WTC11 (cell line): ENCODE measurements at regions not wholly inside any gene's neighbourhood (a gene's known extent, or its start where the extent isn't known, plus 50 kb on each side); places are given as distances from the start of the nearest gene placed in this dataset.

Source experiments
- ATAC-seq: fragments of 200-7000 bp; cut with Tn5 transposase; 2 replicates; pipeline ENCODE4 v1.10.0; 2021; ENCODE audit warnings: mild to moderate bottlenecking, moderate library complexity
- CTCF ChIA-PET: fragments of 300-600 bp; sonication (Branson Sonifier 250); formaldehyde crosslinking; loops from one replicate; lab custom pipeline; 2021; ENCODE audit warnings: antibody characterized with exemption; lab: Charles Lee
- POLR2A ChIA-PET: fragments of 350-600 bp; sonication (Branson Sonifier 250); formaldehyde crosslinking; loops from one replicate; lab custom pipeline; 2021; ENCODE audit warnings: antibody characterized with exemption; lab: Charles Lee
- DNase-seq: peaks from one replicate; pipeline ENCODE4 v3.0.0; 2021; ENCODE audit warnings: low spot score
- H3K27ac Mint-ChIP-seq: 2 replicates; pipeline ENCODE4 v1.8.0; 2021; ENCODE audit warnings: mixed read lengths
- H3K27me3 Mint-ChIP-seq: 2 replicates; pipeline ENCODE4 v1.8.0; 2021; ENCODE audit warnings: low read depth, mild to moderate bottlenecking, moderate library complexity, mixed read lengths
- H3K36me3 Mint-ChIP-seq: 2 replicates; pipeline ENCODE4 v1.8.0; 2021; ENCODE audit warnings: mixed read lengths
- H3K4me1 Mint-ChIP-seq: 2 replicates; pipeline ENCODE4 v1.8.0; 2022; ENCODE audit warnings: mixed read lengths
- H3K4me3 Mint-ChIP-seq: 2 replicates; pipeline ENCODE4 v1.8.0; 2021; ENCODE audit warnings: mild to moderate bottlenecking, moderate library complexity, mixed read lengths
- H3K9me3 Mint-ChIP-seq: 2 replicates; pipeline ENCODE4 v1.8.0; 2021; ENCODE audit warnings: mixed read lengths
- CREB1 ChIP-seq: sonication (generic); formaldehyde crosslinking; IDR thresholded peaks from 2 replicates; pipeline ENCODE4 v1.8.0; 2023; ENCODE audit warnings: mild to moderate bottlenecking, missing genetic modification reagents
- CREM ChIP-seq: sonication (generic); formaldehyde crosslinking; IDR thresholded peaks from 2 replicates; pipeline ENCODE4 v1.8.1; 2022; ENCODE audit warnings: mild to moderate bottlenecking, missing genetic modification reagents, moderate library complexity
- EMX1 ChIP-seq: fragments of 250-450 bp; sonication (Bioruptor Pico); IDR thresholded peaks from 2 replicates; pipeline ENCODE4 v1.8.0; 2021; ENCODE audit warnings: mild to moderate bottlenecking
- GRHL2 ChIP-seq: fragments of 250-450 bp; sonication (Bioruptor Pico); IDR thresholded peaks from 2 replicates; pipeline ENCODE4 v1.8.0; 2022; ENCODE audit warnings: mild to moderate bottlenecking, moderate library complexity; ENCODE audit not compliant: insufficient replicate concordance, severe bottlenecking
- MXD4 ChIP-seq: fragments of 250-450 bp; sonication (Bioruptor Pico); IDR thresholded peaks from 2 replicates; pipeline ENCODE4 v1.8.0; 2021; ENCODE audit warnings: mild to moderate bottlenecking, moderate library complexity, borderline replicate concordance
- NFYB ChIP-seq: sonication (generic); formaldehyde crosslinking; conservative IDR thresholded peaks from 2 replicates; pipeline ENCODE4 v1.8.0; 2022; ENCODE audit warnings: low read depth, missing genetic modification reagents
- NR1H2 ChIP-seq: sonication (generic); formaldehyde crosslinking; IDR thresholded peaks from 2 replicates; pipeline ENCODE4 v1.9.0; 2021; ENCODE audit warnings: mild to moderate bottlenecking, moderate library complexity, missing genetic modification reagents
- NR3C1 ChIP-seq: sonication (generic); formaldehyde crosslinking; conservative IDR thresholded peaks from 2 replicates; pipeline ENCODE4 v1.8.1; 2023; ENCODE audit warnings: low read depth, mild to moderate bottlenecking, missing genetic modification reagents
- SMAD4 ChIP-seq: sonication (generic); formaldehyde crosslinking; IDR thresholded peaks from 2 replicates; pipeline ENCODE4 v1.8.0; 2022; ENCODE audit warnings: mild to moderate bottlenecking, missing genetic modification reagents
- SOX15 ChIP-seq: fragments of 250-450 bp; sonication (Bioruptor Pico); IDR thresholded peaks from 2 replicates; pipeline ENCODE4 v1.9.0; 2021; ENCODE audit warnings: mild to moderate bottlenecking
- ZNF121 ChIP-seq: sonication (generic); formaldehyde crosslinking; IDR thresholded peaks from 2 replicates; pipeline ENCODE4 v1.8.0; 2023; ENCODE audit warnings: missing genetic modification reagents
- ZNF138 ChIP-seq: sonication (generic); formaldehyde crosslinking; conservative IDR thresholded peaks from 2 replicates; pipeline ENCODE4 v1.8.1; 2022; ENCODE audit warnings: mild to moderate bottlenecking, moderate library complexity, missing genetic modification reagents
- ZNF671 ChIP-seq: fragments of 250-450 bp; sonication (Bioruptor Pico); IDR thresholded peaks from 2 replicates; pipeline ENCODE4 v1.8.0; 2021; ENCODE audit warnings: mild to moderate bottlenecking
- TF ChIP-seq, protein P1 (sequence below): fragments of 250-450 bp; sonication (Bioruptor Pico); IDR thresholded peaks from 2 replicates; pipeline ENCODE4 v1.9.0; 2021; ENCODE audit warnings: mild to moderate bottlenecking, borderline replicate concordance
- TF ChIP-seq, protein P2 (sequence below): sonication (generic); formaldehyde crosslinking; IDR thresholded peaks from 2 replicates; pipeline ENCODE4 v1.8.1; 2022; ENCODE audit warnings: missing genetic modification reagents, borderline replicate concordance
- TF ChIP-seq, protein P3 (sequence below): fragments of 250-450 bp; sonication (Bioruptor Pico); IDR thresholded peaks from 2 replicates; pipeline ENCODE4 v1.9.0; 2021; ENCODE audit warnings: mild to moderate bottlenecking
- TF ChIP-seq, protein P4 (sequence below): sonication (generic); formaldehyde crosslinking; IDR thresholded peaks from 2 replicates; pipeline ENCODE4 v1.8.1; 2022; ENCODE audit warnings: mild to moderate bottlenecking, missing genetic modification reagents, moderate library complexity, borderline replicate concordance
- TF ChIP-seq, protein P5 (sequence below): sonication (generic); formaldehyde crosslinking; IDR thresholded peaks from 2 replicates; pipeline ENCODE4 v1.8.1; 2023; ENCODE audit warnings: mild to moderate bottlenecking, missing genetic modification reagents, borderline replicate concordance
- TF ChIP-seq, protein P6 (sequence below): sonication (generic); formaldehyde crosslinking; IDR thresholded peaks from 2 replicates; pipeline ENCODE4 v1.8.1; 2022; ENCODE audit warnings: low read depth, mild to moderate bottlenecking, moderate library complexity, missing genetic modification reagents, borderline replicate concordance
- TF ChIP-seq, protein P7 (sequence below): sonication (generic); formaldehyde crosslinking; IDR thresholded peaks from 2 replicates; pipeline ENCODE4 v1.8.0; 2023; ENCODE audit warnings: missing genetic modification reagents
- TF ChIP-seq, protein P8 (sequence below): sonication (generic); formaldehyde crosslinking; IDR thresholded peaks from 2 replicates; pipeline ENCODE4 v1.8.0; 2022; ENCODE audit warnings: mild to moderate bottlenecking, missing genetic modification reagents

DNA sequence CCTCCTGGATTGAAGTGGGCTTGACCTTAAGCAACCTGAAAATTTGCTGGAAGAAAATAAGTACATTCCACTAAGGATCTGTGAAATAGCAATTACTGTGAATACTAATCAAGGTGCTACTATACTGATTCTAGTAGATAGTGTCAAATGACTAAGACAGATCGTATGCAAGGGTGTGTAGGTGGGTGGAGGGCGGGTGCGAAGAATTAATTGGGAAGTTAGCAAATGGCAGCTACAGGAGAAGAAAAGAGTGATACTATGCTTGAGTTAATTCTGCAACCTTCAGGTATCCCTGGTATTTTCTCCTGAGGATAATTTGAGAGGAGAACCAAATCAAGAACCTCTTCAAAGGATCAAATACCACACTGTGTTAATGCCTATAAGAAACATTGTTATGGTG, 501.9 kb downstream of the INHBA start (continued):
- TF ChIP-seq, protein P1, sequence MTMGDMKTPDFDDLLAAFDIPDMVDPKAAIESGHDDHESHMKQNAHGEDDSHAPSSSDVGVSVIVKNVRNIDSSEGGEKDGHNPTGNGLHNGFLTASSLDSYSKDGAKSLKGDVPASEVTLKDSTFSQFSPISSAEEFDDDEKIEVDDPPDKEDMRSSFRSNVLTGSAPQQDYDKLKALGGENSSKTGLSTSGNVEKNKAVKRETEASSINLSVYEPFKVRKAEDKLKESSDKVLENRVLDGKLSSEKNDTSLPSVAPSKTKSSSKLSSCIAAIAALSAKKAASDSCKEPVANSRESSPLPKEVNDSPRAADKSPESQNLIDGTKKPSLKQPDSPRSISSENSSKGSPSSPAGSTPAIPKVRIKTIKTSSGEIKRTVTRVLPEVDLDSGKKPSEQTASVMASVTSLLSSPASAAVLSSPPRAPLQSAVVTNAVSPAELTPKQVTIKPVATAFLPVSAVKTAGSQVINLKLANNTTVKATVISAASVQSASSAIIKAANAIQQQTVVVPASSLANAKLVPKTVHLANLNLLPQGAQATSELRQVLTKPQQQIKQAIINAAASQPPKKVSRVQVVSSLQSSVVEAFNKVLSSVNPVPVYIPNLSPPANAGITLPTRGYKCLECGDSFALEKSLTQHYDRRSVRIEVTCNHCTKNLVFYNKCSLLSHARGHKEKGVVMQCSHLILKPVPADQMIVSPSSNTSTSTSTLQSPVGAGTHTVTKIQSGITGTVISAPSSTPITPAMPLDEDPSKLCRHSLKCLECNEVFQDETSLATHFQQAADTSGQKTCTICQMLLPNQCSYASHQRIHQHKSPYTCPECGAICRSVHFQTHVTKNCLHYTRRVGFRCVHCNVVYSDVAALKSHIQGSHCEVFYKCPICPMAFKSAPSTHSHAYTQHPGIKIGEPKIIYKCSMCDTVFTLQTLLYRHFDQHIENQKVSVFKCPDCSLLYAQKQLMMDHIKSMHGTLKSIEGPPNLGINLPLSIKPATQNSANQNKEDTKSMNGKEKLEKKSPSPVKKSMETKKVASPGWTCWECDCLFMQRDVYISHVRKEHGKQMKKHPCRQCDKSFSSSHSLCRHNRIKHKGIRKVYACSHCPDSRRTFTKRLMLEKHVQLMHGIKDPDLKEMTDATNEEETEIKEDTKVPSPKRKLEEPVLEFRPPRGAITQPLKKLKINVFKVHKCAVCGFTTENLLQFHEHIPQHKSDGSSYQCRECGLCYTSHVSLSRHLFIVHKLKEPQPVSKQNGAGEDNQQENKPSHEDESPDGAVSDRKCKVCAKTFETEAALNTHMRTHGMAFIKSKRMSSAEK, result no peak
- no peak for TF ChIP-seq SOX15 (CRISPR knock-in tag)
- TF ChIP-seq, protein P2, sequence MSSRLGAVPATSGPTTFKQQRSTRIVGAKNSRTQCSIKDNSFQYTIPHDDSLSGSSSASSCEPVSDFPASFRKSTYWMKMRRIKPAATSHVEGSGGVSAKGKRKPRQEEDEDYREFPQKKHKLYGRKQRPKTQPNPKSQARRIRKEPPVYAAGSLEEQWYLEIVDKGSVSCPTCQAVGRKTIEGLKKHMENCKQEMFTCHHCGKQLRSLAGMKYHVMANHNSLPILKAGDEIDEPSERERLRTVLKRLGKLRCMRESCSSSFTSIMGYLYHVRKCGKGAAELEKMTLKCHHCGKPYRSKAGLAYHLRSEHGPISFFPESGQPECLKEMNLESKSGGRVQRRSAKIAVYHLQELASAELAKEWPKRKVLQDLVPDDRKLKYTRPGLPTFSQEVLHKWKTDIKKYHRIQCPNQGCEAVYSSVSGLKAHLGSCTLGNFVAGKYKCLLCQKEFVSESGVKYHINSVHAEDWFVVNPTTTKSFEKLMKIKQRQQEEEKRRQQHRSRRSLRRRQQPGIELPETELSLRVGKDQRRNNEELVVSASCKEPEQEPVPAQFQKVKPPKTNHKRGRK (CRISPR knock-in tag), result no peak
- no peak for TF ChIP-seq ZNF138 (CRISPR knock-in tag)
- TF ChIP-seq SMAD4 (CRISPR knock-in tag), result no peak
- no peak for TF ChIP-seq NR1H2 (CRISPR knock-in tag)
- TF ChIP-seq, protein P3, sequence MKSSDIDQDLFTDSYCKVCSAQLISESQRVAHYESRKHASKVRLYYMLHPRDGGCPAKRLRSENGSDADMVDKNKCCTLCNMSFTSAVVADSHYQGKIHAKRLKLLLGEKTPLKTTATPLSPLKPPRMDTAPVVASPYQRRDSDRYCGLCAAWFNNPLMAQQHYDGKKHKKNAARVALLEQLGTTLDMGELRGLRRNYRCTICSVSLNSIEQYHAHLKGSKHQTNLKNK, result no peak
- TF ChIP-seq, protein P4, sequence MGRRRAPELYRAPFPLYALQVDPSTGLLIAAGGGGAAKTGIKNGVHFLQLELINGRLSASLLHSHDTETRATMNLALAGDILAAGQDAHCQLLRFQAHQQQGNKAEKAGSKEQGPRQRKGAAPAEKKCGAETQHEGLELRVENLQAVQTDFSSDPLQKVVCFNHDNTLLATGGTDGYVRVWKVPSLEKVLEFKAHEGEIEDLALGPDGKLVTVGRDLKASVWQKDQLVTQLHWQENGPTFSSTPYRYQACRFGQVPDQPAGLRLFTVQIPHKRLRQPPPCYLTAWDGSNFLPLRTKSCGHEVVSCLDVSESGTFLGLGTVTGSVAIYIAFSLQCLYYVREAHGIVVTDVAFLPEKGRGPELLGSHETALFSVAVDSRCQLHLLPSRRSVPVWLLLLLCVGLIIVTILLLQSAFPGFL (CRISPR knock-in tag), result no peak

DNA sequence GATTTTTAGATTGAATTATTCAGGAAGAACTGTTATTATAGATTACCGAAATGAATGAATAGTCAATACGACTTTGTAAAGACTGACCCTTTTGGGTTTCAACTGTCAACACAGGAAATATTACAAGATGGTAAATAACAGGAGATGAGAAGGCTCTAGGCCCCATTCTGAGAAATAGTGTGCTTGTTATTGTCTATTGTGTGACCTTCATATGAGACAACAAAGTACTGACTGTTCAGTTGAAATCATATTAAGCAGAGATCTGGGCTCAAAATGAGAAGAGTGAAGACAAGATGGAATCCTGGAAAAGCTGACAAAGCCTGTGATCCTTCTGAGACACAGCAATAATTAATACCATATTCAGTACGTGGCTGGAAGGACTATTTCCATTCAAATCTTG, 503.8 kb downstream of the INHBA start:
- Mint-ChIP-seq H3K27me3 (no peaks in the 10 kb centered on the region), H3K9me3 (0 out of 2 replicates have a peak, but pooled peaks cover 4% of the 10 kb centered on the region), H3K4me3 (no peak overlapping the region), H3K27ac (no peak overlapping the region), H3K36me3 (no peaks in the 10 kb centered on the region), H3K4me1 (peaks cover 10% of the 10 kb centered on the region)
- DNase-seq (no peak), ATAC-seq (no peak)
- ChIA-PET POLR2A (no interaction called here), CTCF (no interaction called here)
- TF ChIP-seq, protein P5, sequence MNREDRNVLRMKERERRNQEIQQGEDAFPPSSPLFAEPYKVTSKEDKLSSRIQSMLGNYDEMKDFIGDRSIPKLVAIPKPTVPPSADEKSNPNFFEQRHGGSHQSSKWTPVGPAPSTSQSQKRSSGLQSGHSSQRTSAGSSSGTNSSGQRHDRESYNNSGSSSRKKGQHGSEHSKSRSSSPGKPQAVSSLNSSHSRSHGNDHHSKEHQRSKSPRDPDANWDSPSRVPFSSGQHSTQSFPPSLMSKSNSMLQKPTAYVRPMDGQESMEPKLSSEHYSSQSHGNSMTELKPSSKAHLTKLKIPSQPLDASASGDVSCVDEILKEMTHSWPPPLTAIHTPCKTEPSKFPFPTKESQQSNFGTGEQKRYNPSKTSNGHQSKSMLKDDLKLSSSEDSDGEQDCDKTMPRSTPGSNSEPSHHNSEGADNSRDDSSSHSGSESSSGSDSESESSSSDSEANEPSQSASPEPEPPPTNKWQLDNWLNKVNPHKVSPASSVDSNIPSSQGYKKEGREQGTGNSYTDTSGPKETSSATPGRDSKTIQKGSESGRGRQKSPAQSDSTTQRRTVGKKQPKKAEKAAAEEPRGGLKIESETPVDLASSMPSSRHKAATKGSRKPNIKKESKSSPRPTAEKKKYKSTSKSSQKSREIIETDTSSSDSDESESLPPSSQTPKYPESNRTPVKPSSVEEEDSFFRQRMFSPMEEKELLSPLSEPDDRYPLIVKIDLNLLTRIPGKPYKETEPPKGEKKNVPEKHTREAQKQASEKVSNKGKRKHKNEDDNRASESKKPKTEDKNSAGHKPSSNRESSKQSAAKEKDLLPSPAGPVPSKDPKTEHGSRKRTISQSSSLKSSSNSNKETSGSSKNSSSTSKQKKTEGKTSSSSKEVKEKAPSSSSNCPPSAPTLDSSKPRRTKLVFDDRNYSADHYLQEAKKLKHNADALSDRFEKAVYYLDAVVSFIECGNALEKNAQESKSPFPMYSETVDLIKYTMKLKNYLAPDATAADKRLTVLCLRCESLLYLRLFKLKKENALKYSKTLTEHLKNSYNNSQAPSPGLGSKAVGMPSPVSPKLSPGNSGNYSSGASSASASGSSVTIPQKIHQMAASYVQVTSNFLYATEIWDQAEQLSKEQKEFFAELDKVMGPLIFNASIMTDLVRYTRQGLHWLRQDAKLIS (CRISPR knock-in tag), result no peak
- TF ChIP-seq, protein P6, sequence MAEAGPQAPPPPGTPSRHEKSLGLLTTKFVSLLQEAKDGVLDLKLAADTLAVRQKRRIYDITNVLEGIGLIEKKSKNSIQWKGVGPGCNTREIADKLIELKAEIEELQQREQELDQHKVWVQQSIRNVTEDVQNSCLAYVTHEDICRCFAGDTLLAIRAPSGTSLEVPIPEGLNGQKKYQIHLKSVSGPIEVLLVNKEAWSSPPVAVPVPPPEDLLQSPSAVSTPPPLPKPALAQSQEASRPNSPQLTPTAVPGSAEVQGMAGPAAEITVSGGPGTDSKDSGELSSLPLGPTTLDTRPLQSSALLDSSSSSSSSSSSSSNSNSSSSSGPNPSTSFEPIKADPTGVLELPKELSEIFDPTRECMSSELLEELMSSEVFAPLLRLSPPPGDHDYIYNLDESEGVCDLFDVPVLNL, result no peak
- TF ChIP-seq CREM (CRISPR knock-in tag) (no peak), ZNF671 (CRISPR knock-in tag) (no peak), NR3C1 (CRISPR knock-in tag) (no peak), NFYB (CRISPR knock-in tag) (no peak), ZNF121 (CRISPR knock-in tag) (no peak), CREB1 (CRISPR knock-in tag) (no peak), GRHL2 (CRISPR knock-in tag) (no peak), EMX1 (no peak), MXD4 (no peak), SMAD4 (CRISPR knock-in tag) (no peak)
- TF ChIP-seq, protein P7, sequence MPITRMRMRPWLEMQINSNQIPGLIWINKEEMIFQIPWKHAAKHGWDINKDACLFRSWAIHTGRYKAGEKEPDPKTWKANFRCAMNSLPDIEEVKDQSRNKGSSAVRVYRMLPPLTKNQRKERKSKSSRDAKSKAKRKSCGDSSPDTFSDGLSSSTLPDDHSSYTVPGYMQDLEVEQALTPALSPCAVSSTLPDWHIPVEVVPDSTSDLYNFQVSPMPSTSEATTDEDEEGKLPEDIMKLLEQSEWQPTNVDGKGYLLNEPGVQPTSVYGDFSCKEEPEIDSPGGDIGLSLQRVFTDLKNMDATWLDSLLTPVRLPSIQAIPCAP, result no peak
- TF ChIP-seq, protein P8, sequence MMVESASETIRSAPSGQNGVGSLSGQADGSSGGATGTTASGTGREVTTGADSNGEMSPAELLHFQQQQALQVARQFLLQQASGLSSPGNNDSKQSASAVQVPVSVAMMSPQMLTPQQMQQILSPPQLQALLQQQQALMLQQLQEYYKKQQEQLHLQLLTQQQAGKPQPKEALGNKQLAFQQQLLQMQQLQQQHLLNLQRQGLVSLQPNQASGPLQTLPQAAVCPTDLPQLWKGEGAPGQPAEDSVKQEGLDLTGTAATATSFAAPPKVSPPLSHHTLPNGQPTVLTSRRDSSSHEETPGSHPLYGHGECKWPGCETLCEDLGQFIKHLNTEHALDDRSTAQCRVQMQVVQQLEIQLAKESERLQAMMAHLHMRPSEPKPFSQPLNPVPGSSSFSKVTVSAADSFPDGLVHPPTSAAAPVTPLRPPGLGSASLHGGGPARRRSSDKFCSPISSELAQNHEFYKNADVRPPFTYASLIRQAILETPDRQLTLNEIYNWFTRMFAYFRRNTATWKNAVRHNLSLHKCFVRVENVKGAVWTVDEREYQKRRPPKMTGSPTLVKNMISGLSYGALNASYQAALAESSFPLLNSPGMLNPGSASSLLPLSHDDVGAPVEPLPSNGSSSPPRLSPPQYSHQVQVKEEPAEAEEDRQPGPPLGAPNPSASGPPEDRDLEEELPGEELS, result no peak
